ENCODE measurements at regions not wholly inside any gene's neighbourhood (a gene's known extent, or its start where the extent isn't known, plus 50 kb on each side); places are given as distances from the start of the nearest gene placed in this dataset.

DNA sequence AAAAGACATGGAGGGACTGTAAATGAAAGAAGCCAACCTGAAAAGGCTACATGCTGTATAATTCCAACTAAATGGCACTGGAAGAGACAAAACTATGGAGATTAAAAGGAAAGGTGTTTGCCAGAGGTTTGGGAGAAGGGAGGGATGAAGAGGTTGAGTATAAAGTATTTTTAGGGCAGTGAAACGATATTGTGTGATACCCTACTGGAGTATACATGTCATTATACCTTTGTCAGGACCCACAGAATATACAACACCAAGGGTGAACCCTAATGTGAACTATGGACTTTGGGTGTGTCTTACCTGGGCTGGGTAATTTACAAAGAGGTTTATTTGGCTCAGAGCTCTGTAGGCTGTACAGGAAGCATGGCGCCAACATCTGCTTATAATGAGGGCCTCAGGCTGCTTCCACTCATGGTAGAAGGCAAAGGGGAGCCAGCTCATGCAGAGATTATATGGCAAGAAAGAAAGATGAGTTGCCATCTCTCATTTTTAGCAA is 73.4 kb downstream of the CD2 start:
- no peaks in the 10 kb centered on the region for H3K36me3 ChIP-seq (replicated peaks; ENCODE audit: insufficient read depth, low read depth)
- WGBS (ENCODE audit: low lambda C conversion rate, missing lambda C conversion rate), result 95% methylated on average over 2 of the region's 2 CpGs
- H4K20me1 ChIP-seq (ENCODE audit: insufficient read depth, poor library complexity, severe bottlenecking), result no peaks in the 10 kb centered on the region
- TF ChIP-seq, protein P1, sequence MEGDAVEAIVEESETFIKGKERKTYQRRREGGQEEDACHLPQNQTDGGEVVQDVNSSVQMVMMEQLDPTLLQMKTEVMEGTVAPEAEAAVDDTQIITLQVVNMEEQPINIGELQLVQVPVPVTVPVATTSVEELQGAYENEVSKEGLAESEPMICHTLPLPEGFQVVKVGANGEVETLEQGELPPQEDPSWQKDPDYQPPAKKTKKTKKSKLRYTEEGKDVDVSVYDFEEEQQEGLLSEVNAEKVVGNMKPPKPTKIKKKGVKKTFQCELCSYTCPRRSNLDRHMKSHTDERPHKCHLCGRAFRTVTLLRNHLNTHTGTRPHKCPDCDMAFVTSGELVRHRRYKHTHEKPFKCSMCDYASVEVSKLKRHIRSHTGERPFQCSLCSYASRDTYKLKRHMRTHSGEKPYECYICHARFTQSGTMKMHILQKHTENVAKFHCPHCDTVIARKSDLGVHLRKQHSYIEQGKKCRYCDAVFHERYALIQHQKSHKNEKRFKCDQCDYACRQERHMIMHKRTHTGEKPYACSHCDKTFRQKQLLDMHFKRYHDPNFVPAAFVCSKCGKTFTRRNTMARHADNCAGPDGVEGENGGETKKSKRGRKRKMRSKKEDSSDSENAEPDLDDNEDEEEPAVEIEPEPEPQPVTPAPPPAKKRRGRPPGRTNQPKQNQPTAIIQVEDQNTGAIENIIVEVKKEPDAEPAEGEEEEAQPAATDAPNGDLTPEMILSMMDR (IDR thresholded peaks at IDR 0.05; ENCODE audit: poor library complexity), result no peak
- H3K9me2 ChIP-seq (replicated peaks; ENCODE audit: insufficient read depth), result no peaks in the 10 kb centered on the region
- no peak for DNase-seq (ENCODE audit: low spot score)
- no peak overlapping the region for H3K4me3 ChIP-seq
- H3K79me2 ChIP-seq, result no peaks in the 10 kb centered on the region
- H3K4me2 ChIP-seq, result no peak overlapping the region
- H3K9me3 ChIP-seq (ENCODE audit: low read depth), result no peaks in the 10 kb centered on the region
- H2AFZ ChIP-seq, result no peak overlapping the region
- H3K4me1 ChIP-seq (ENCODE audit: insufficient read depth), result peaks cover 28% of the 10 kb centered on the region
- H3K27me3 ChIP-seq, result no peaks in the 10 kb centered on the region
- peak overlapping the region; percentile 76 for H3K27ac ChIP-seq

DNA sequence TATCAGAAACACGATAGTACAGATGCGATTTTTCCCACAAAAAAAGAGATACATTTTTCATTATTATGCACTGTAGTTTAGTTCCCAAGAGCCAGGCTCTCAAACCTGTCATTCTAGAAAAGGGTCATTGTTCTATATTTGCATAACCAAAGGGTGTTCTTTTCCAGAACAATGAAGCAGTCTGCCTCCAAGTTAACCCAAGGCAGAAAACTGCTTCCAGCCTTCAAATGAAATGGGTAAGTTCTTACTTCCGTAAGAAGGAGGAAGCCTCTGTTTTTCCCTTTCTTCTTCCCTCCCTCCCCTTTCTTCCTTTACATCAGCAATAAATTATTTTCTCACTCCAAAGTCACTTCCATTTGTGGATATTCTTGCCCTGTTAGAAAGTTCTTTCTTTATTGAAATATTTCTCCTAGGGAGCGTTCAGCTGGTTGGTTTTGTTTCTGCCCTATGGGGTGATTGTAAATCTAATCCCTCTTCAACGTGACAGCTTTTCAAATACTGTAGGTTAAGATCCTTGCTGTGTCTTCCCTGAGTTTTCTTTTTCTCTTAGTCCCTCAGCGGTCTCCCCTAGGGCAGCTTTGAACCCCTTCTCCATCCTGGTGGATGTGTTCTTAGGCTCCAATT is 77.3 kb upstream of the PTGFRN start:
- no peaks in the 10 kb centered on the region for H3K9me2 ChIP-seq (replicated peaks; ENCODE audit: insufficient read depth)
- H2AFZ ChIP-seq, result peak overlapping the region; percentile 11
- no peaks in the 10 kb centered on the region for H3K36me3 ChIP-seq (replicated peaks; ENCODE audit: insufficient read depth, low read depth)
- no peaks in the 10 kb centered on the region for H3K27me3 ChIP-seq
- TF ChIP-seq, protein P1 (IDR thresholded peaks at IDR 0.05; ENCODE audit: poor library complexity), result no peak
- TF ChIP-seq EZH2phosphoT487 (IDR thresholded peaks at IDR 0.05; ENCODE audit: low read depth, severe bottlenecking, unreplicated experiment), result no peak
- TF ChIP-seq EZH2 (IDR thresholded peaks at IDR 0.05; ENCODE audit: borderline replicate concordance), result no peak
- H3K79me2 ChIP-seq, result no peaks in the 10 kb centered on the region
- H3K27ac ChIP-seq, result peak overlapping the region; percentile 86
- no peak for DNase-seq (ENCODE audit: low spot score)
- H3K4me1 ChIP-seq (ENCODE audit: insufficient read depth), result peaks cover 22% of the 10 kb centered on the region
- H3K9me3 ChIP-seq (ENCODE audit: low read depth), result no peaks in the 10 kb centered on the region
- WGBS (ENCODE audit: low lambda C conversion rate, missing lambda C conversion rate), result 49% methylated on average over 6 of the region's 6 CpGs
- H4K20me1 ChIP-seq (ENCODE audit: insufficient read depth, poor library complexity, severe bottlenecking), result no peaks in the 10 kb centered on the region
- no peak overlapping the region for H3K4me3 ChIP-seq
- H3K4me2 ChIP-seq, result peak overlapping the region; percentile 59

DNA sequence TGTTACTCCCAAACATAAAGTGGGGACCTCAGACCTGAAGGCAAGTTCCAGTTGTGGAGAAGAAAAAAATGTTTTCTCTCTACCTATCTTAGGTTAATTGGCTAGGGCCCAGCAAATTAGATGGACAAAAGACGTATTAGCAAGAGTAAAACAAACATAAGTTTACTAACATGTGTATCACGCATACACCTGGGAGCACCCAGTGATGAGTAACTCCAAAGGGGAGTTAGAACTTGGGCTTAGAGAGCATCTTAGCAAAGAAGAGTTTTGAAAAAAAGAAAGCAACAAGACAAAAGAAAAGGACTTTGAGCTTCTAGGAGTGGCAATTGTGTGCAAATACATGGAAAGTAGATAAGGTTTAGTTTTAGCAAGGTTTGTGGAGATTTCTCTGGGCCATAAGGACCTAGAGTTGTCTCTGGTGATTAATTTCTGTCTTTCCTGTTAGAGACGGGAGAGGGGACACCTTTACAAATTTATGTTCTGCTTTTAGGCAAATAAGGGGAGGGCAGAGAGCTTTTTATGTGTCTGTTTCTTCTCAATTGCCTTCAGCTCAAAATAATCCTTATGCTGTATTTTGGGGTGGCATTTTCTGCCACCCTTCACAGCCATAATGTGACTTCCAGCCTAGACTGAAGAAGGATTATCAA is 76.7 kb upstream of the PTGFRN start:
- Histone ChIP-seq H3K27ac (peak overlapping the region; percentile 86), H2AFZ (no peak overlapping the region), H3K4me2 (peak overlapping the region; percentile 59), H3K27me3 (no peaks in the 10 kb centered on the region), H3K4me1 (ENCODE audit: insufficient read depth) (peaks cover 22% of the 10 kb centered on the region), H3K79me2 (no peaks in the 10 kb centered on the region), H3K9me3 (ENCODE audit: low read depth) (no peaks in the 10 kb centered on the region), H3K36me3 (replicated peaks; ENCODE audit: insufficient read depth, low read depth) (no peaks in the 10 kb centered on the region), H3K4me3 (no peak overlapping the region), H3K9me2 (replicated peaks; ENCODE audit: insufficient read depth) (no peaks in the 10 kb centered on the region), H4K20me1 (ENCODE audit: insufficient read depth, poor library complexity, severe bottlenecking) (no peaks in the 10 kb centered on the region)
- TF ChIP-seq EZH2phosphoT487 (IDR thresholded peaks at IDR 0.05; ENCODE audit: low read depth, severe bottlenecking, unreplicated experiment) (no peak), EZH2 (IDR thresholded peaks at IDR 0.05; ENCODE audit: borderline replicate concordance) (no peak)
- TF ChIP-seq, protein P1 (IDR thresholded peaks at IDR 0.05; ENCODE audit: poor library complexity), result no peak
- DNase-seq (ENCODE audit: low spot score), result no peak
- 56% methylated on average over 3 of the region's 3 CpGs for WGBS (ENCODE audit: low lambda C conversion rate, missing lambda C conversion rate)
